K562 (cell line): ENCODE measurements at regions not wholly inside any gene's neighbourhood (a gene's known extent, or its start where the extent isn't known, plus 50 kb on each side); places are given as distances from the start of the nearest gene placed in this dataset.

Experiments
- ATAC-seq: fragments of 200-7000 bp; cut with Tn5 transposase; 3 replicates; pipeline ENCODE4 v1.9.1; 2020; ENCODE audit warnings: moderate library complexity
- BruUV-seq: library from RNA; stranded (reverse); fragments of 400-500 nt; replicated peaks from 2 replicates; lab custom pipeline; 2021; lab: Mats Ljungman, UMichigan
- CTCF ChIA-PET: fragments of 300-600 bp; formaldehyde crosslinking; extraction: SDS; loops from one replicate; lab custom pipeline; 2021; ENCODE audit warnings: low intra/inter-chr PET ratio; lab: Yijun Ruan, JAX
- POLR2A ChIA-PET: fragments of 300-600, 350-650 bp; sonication (Branson Sonifier 250); formaldehyde crosslinking; extraction: SDS; loops from one replicate; lab custom pipeline; 2021; ENCODE audit warnings: antibody characterized with exemption, inconsistent platforms; lab: Yijun Ruan, JAX
- DNase-seq, 4 experiments: peaks; one replicate each; pipeline versions ENCODE4 v3.0.0 to v3.0.0-alpha.2; 2011 to 2018; ENCODE audit warnings: low spot score in 3 of 4, mixed read lengths in 3 of 4; ENCODE audit errors: extremely low read depth in 1 of 4
- FAIRE-seq: peaks from 2 replicates; lab custom pipeline; 2011; peaks lifted over from hg19 to GRCh38; lab: Jason Lieb, UNC
- H2AFZ ChIP-seq: 2 replicates; pipeline ENCODE4 v1.6.0; 2011; ENCODE audit warnings: low read depth, low read length, control low read depth, inconsistent platforms
- H3K27ac ChIP-seq: fragments of 200-600 bp; 3 replicates; pipeline ENCODE4 v1.8.0; 2011; ENCODE audit warnings: low read depth, mild to moderate bottlenecking, control low read depth, inconsistent platforms, low read length, moderate library complexity, mixed read lengths; ENCODE audit errors: extremely low read depth
- H3K27me3 ChIP-seq, 2 experiments: fragments of 300-600 bp in 1 of 2; 2 replicates in 1 of 2; 3 replicates in 1 of 2; pipeline versions ENCODE4 v1.6.0 to v1.8.0; 2011; ENCODE audit warnings: inconsistent platforms in 2 of 2, low read length in 2 of 2, mild to moderate bottlenecking in 1 of 2, mixed read lengths in 1 of 2, moderate library complexity in 1 of 2; ENCODE audit not compliant: control insufficient read depth in 2 of 2, insufficient read depth in 2 of 2
- H3K36me3 ChIP-seq: fragments of 300-600 bp; 3 replicates; pipeline ENCODE4 v1.8.0; 2011; ENCODE audit warnings: mild to moderate bottlenecking, low read length, inconsistent platforms; ENCODE audit not compliant: control insufficient read depth, insufficient read depth
- H3K4me1 ChIP-seq, 2 experiments: fragments of 200-600 bp in 1 of 2; replicated peaks in 1 of 2; 2 replicates in 1 of 2; 3 replicates in 1 of 2; pipeline versions ENCODE4 v1.5.1 to v1.8.0; 2011; ENCODE audit warnings: inconsistent platforms in 2 of 2, low read length in 2 of 2, mild to moderate bottlenecking in 1 of 2, mixed read lengths in 1 of 2, moderate library complexity in 1 of 2; ENCODE audit not compliant: control insufficient read depth in 2 of 2, insufficient read depth in 2 of 2
- H3K4me2 ChIP-seq: 2 replicates; pipeline ENCODE4 v1.6.1; 2011; ENCODE audit warnings: low read length, control low read depth, inconsistent platforms, mixed read lengths; ENCODE audit not compliant: insufficient read depth
- H3K4me3 ChIP-seq: fragments of 200-600 bp; sonication (generic), shearing (Covaris generic); 2 replicates; pipeline ENCODE4 v1.5.1; 2016; ENCODE audit warnings: control low read depth, inconsistent platforms
- H3K79me2 ChIP-seq: fragments of 200-600 bp; 3 replicates; pipeline ENCODE4 v1.8.0; 2011; ENCODE audit warnings: low read length, inconsistent platforms; ENCODE audit not compliant: control insufficient read depth, insufficient read depth
- H3K9ac ChIP-seq, 2 experiments: 2 replicates each; pipeline versions ENCODE4 v1.6.0 to v1.6.1; 2011; ENCODE audit warnings: low read depth in 2 of 2, low read length in 2 of 2, control low read depth in 1 of 2, inconsistent platforms in 1 of 2, mild to moderate bottlenecking in 1 of 2, mixed read lengths in 1 of 2; ENCODE audit not compliant: insufficient read depth in 1 of 2
- H3K9me1 ChIP-seq: one replicate; pipeline ENCODE4 v1.6.0; 2011; ENCODE audit warnings: inconsistent platforms, mild to moderate bottlenecking, low read length, moderate library complexity; ENCODE audit not compliant: control insufficient read depth, insufficient read depth
- H3K9me3 ChIP-seq: replicated peaks from 2 replicates; pipeline ENCODE4 v1.5.1; 2011; ENCODE audit warnings: low read depth, low read length, inconsistent platforms; ENCODE audit not compliant: control insufficient read depth, insufficient read depth
- H4K20me1 ChIP-seq: replicated peaks from 2 replicates; pipeline ENCODE4 v1.6.1; 2011; ENCODE audit warnings: low read length, inconsistent platforms, mixed read lengths; ENCODE audit not compliant: control insufficient read depth, insufficient read depth
- ARID2 ChIP-seq: fragments of 450-650 bp; IDR thresholded peaks from 2 replicates; pipeline ENCODE4 v1.6.1; 2017; ENCODE audit warnings: antibody characterized with exemption, mild to moderate bottlenecking
- CCAR2 ChIP-seq: fragments of 200-400 bp; formaldehyde crosslinking; IDR thresholded peaks from 2 replicates; pipeline ENCODE4 v1.6.1; 2017; ENCODE audit warnings: mild to moderate bottlenecking, low read depth, low read length
- KDM4B ChIP-seq, 2 experiments: fragments of 450-650 bp in 1 of 2; sonication (generic) in 1 of 2; IDR thresholded peaks; 2 replicates each; pipeline ENCODE4 v1.6.1; 2016 to 2017; ENCODE audit warnings: borderline replicate concordance in 2 of 2, antibody characterized with exemption in 1 of 2, low read depth in 1 of 2, mild to moderate bottlenecking in 1 of 2
- NBN ChIP-seq: fragments of 450-650 bp; IDR thresholded peaks from 2 replicates; pipeline ENCODE4 v1.6.1; 2016; ENCODE audit warnings: low read depth, mild to moderate bottlenecking
- RBM15 ChIP-seq: fragments of 200-400 bp; formaldehyde crosslinking; IDR thresholded peaks from 2 replicates; pipeline ENCODE4 v1.6.1; 2018; ENCODE audit warnings: mild to moderate bottlenecking, low read length, moderate library complexity; ENCODE audit not compliant: insufficient read depth
- RBM22 ChIP-seq: fragments of 200-400 bp; formaldehyde crosslinking; IDR thresholded peaks from 2 replicates; pipeline ENCODE4 v1.6.1; 2018; ENCODE audit warnings: low read length, low read depth; ENCODE audit not compliant: poor library complexity, severe bottlenecking
- SREBF1 ChIP-seq: fragments of 150-350 bp; IDR thresholded peaks from 2 replicates; pipeline ENCODE4 v1.6.1; 2014; ENCODE audit warnings: antibody characterized with exemption, low read depth, low read length, borderline replicate concordance
- ZBTB11 ChIP-seq, 3 experiments: fragments of 200-800 bp in 1 of 3; fragments of 250-450 bp in 1 of 3; fragments of 450-650 bp in 1 of 3; sonication (Bioruptor Pico) in 1 of 3; sonication (Bioruptor generic) in 1 of 3; formaldehyde crosslinking in 1 of 3; IDR thresholded peaks; 2 replicates each; pipeline versions ENCODE4 v1.6.1 to v1.8.0; 2016 to 2022; ENCODE audit warnings: mild to moderate bottlenecking in 2 of 3, missing genetic modification characterization in 2 of 3, missing compliant biosample characterization in 1 of 3, moderate library complexity in 1 of 3
- ZEB2 ChIP-seq: fragments of 450-650 bp; IDR thresholded peaks from 2 replicates; pipeline ENCODE4 v1.6.1; 2016
- ZNF785 ChIP-seq: fragments of 250-450 bp; sonication (Bioruptor Pico); IDR thresholded peaks from 2 replicates; pipeline ENCODE4 v1.4.0; 2020; ENCODE audit warnings: mild to moderate bottlenecking
- WGBS: fragments of 100-300 bp; shearing (Covaris generic); methylation state at CpG from one replicate; pipeline ENCODE4 v1.1.6; 2016; ENCODE audit warnings: low coverage, mixed read lengths; ENCODE audit not compliant: insufficient coverage; ENCODE audit errors: missing lambda C conversion rate; 5-methylcytosine and 5-hydroxymethylcytosine counted together
- in situ Hi-C: fragments of 300-500 bp; cut with MboI; formaldehyde crosslinking; loops from 4 replicates; pipeline ENCODE4 v1.15.0; 2018; ENCODE audit warnings: inconsistent platforms, mixed read lengths
- intact Hi-C: fragments of 100-400 bp; cut with micrococcal nuclease; formaldehyde crosslinking; loops from 2 replicates; pipeline ENCODE4 v1.14.2; 2022

- no peak for TF ChIP-seq ZEB2
- no peak for TF ChIP-seq ZBTB11 (CRISPR knock-in tag; IDR thresholded peaks at IDR 0.05)
- TF ChIP-seq NBN: no peak
- TF ChIP-seq RBM22: no peak
Measured at GRCh38 chr2:19642501-19642900, 259.3 kb downstream of the TTC32 start (continued).

GRCh38 chr2:19635951-19636510 lies 265.8 kb downstream of the TTC32 start:
- Histone ChIP-seq H3K27ac (no peak overlapping the region), H3K9me1 (no peaks in the 10 kb centered on the region), H3K36me3 (no peaks in the 10 kb centered on the region), H3K9me3 (no peaks in the 10 kb centered on the region), H3K27me3 (no peaks in the 10 kb centered on the region), H4K20me1 (no peaks in the 10 kb centered on the region), H3K79me2 (no peaks in the 10 kb centered on the region), H3K4me3 (no peak overlapping the region), H3K9ac (no peak overlapping the region), H3K4me1 (no peaks in the 10 kb centered on the region), H3K4me2 (no peak overlapping the region), H2AFZ (no peak overlapping the region)
- FAIRE-seq (no peak), DNase-seq (no peak), ATAC-seq (no peak)
- intact Hi-C loops (no loop called here), in situ Hi-C loops (no loop called here)
- 0% methylated on average over 8 of the region's 8 CpGs for WGBS
- TF ChIP-seq ZNF785 (CRISPR knock-in tag) (no peak), ARID2 (no peak), SREBF1 (no peak), CCAR2 (no peak), KDM4B (IDR thresholded peaks at IDR 0.05; ENCODE audit: borderline replicate concordance in 2 of 2, low read depth in 1 of 2) (no peak), RBM15 (no peak)
- no TSS peak for BruUV-seq
- ChIA-PET POLR2A (no interaction called here), CTCF (no interaction called here)
